ENCODE measurements at regions not wholly inside any gene's neighbourhood (a gene's known extent, or its start where the extent isn't known, plus 50 kb on each side); places are given as distances from the start of the nearest gene placed in this dataset.
"Not testable (repeated sequence)": the region's sequence is repeated elsewhere in the genome, so short reads cannot be mapped to it uniquely, and the experiment has no call there.

- Histone ChIP-seq H3K9ac (ENCODE audit: low read depth, low read length) (no peak overlapping the region), H3K36me3 (ENCODE audit: insufficient read depth, low read length) (no peaks in the 10 kb centered on the region), H3K4me1 (ENCODE audit: insufficient read depth, low read length) (peaks cover 9% of the 10 kb centered on the region), H3K9me3 (ENCODE audit: control insufficient read depth, insufficient read depth, low read length) (no peaks in the 10 kb centered on the region)
Observed at GRCh38 chr11:135031205-135031989, 619.4 kb upstream of the B3GAT1 start.

- H3K9ac ChIP-seq (ENCODE audit: low read depth, low read length), result no peak overlapping the region
- no peaks in the 10 kb centered on the region for H3K9me3 ChIP-seq (ENCODE audit: control insufficient read depth, insufficient read depth, low read length)
- peaks cover 8% of the 10 kb centered on the region; the same call in 1 of the 2 replicates for H3K4me1 ChIP-seq (ENCODE audit: insufficient read depth, low read length)
- H3K36me3 ChIP-seq (ENCODE audit: insufficient read depth, low read length), result no peaks in the 10 kb centered on the region
Observed at GRCh38 chr11:135027461-135027860, 615.4 kb upstream of the B3GAT1 start.

- Histone ChIP-seq H3K36me3 (ENCODE audit: insufficient read depth, low read length) (no peaks in the 10 kb centered on the region), H3K4me1 (ENCODE audit: insufficient read depth, low read length) (0 out of 2 replicates have a peak, but pooled peaks cover 3% of the 10 kb centered on the region), H3K9ac (ENCODE audit: low read depth, low read length) (no peak overlapping the region), H3K9me3 (ENCODE audit: control insufficient read depth, insufficient read depth, low read length) (peaks cover 2% of the 10 kb centered on the region; the same call in 1 of the 2 replicates)
Observed at GRCh38 chr11:135023499-135023898, 611.5 kb upstream of the B3GAT1 start.

- peaks cover 4% of the 10 kb centered on the region; the same call in 1 of the 2 replicates for H3K9me3 ChIP-seq (ENCODE audit: control insufficient read depth, insufficient read depth, low read length)
- 0 out of 2 replicates have a peak, but pooled peaks cover 3% of the 10 kb centered on the region for H3K4me1 ChIP-seq (ENCODE audit: insufficient read depth, low read length)
- no peaks in the 10 kb centered on the region for H3K36me3 ChIP-seq (ENCODE audit: insufficient read depth, low read length)
- H3K9ac ChIP-seq (ENCODE audit: low read depth, low read length), result no peak overlapping the region
Observed at GRCh38 chr11:135022454-135022853, 610.4 kb upstream of the B3GAT1 start.

GRCh38 chr11:135019899-135020298, 607.9 kb upstream of the B3GAT1 start:
- H3K36me3 ChIP-seq (ENCODE audit: insufficient read depth, low read length), result no peaks in the 10 kb centered on the region
- H3K4me1 ChIP-seq (ENCODE audit: insufficient read depth, low read length), result 0 out of 2 replicates have a peak, but pooled peaks cover 3% of the 10 kb centered on the region
- no peak overlapping the region for H3K9ac ChIP-seq (ENCODE audit: low read depth, low read length)
- H3K9me3 ChIP-seq (ENCODE audit: control insufficient read depth, insufficient read depth, low read length), result peaks cover 4% of the 10 kb centered on the region; the same call in 1 of the 2 replicates

- 0 out of 2 replicates have a peak, but pooled peaks cover 3% of the 10 kb centered on the region for H3K4me1 ChIP-seq (ENCODE audit: insufficient read depth, low read length)
- no peak overlapping the region for H3K9ac ChIP-seq (ENCODE audit: low read depth, low read length)
- no peaks in the 10 kb centered on the region for H3K36me3 ChIP-seq (ENCODE audit: insufficient read depth, low read length)
- H3K9me3 ChIP-seq (ENCODE audit: control insufficient read depth, insufficient read depth, low read length), result peaks cover 4% of the 10 kb centered on the region; the same call in 1 of the 2 replicates
Observed at GRCh38 chr11:135019343-135019871, 607.4 kb upstream of the B3GAT1 start.

GRCh38 chr11:135017296-135017695, 605.3 kb upstream of the B3GAT1 start:
- no peaks in the 10 kb centered on the region for H3K36me3 ChIP-seq (ENCODE audit: insufficient read depth, low read length)
- H3K9ac ChIP-seq (ENCODE audit: low read depth, low read length), result no peak overlapping the region
- no peaks in the 10 kb centered on the region for H3K4me1 ChIP-seq (ENCODE audit: insufficient read depth, low read length)
- peaks cover 4% of the 10 kb centered on the region; the same call in 1 of the 2 replicates for H3K9me3 ChIP-seq (ENCODE audit: control insufficient read depth, insufficient read depth, low read length)

GRCh38 chr11:135015966-135016365, 603.9 kb upstream of the B3GAT1 start:
- no peaks in the 10 kb centered on the region for H3K4me1 ChIP-seq (ENCODE audit: insufficient read depth, low read length)
- peaks cover 4% of the 10 kb centered on the region; the same call in 1 of the 2 replicates for H3K9me3 ChIP-seq (ENCODE audit: control insufficient read depth, insufficient read depth, low read length)
- H3K36me3 ChIP-seq (ENCODE audit: insufficient read depth, low read length), result no peaks in the 10 kb centered on the region
- no peak overlapping the region for H3K9ac ChIP-seq (ENCODE audit: low read depth, low read length)

- H3K9ac ChIP-seq (ENCODE audit: low read depth, low read length), result not testable (repeated sequence)
- H3K4me1 ChIP-seq (ENCODE audit: insufficient read depth, low read length), result peaks cover 11% of the 10 kb centered on the region
Observed at GRCh38 chr11:135011313-135011712, 599.3 kb upstream of the B3GAT1 start.

GRCh38 chr11:135009125-135009524, 597.1 kb upstream of the B3GAT1 start:
- no peaks in the 10 kb centered on the region for H3K9me3 ChIP-seq (ENCODE audit: control insufficient read depth, insufficient read depth, low read length)
- no peak overlapping the region for H3K9ac ChIP-seq (ENCODE audit: low read depth, low read length)
- H3K4me1 ChIP-seq (ENCODE audit: insufficient read depth, low read length), result peaks cover 11% of the 10 kb centered on the region
- H3K36me3 ChIP-seq (ENCODE audit: insufficient read depth, low read length), result no peaks in the 10 kb centered on the region

More at GRCh38 chr11:135011313-135011712, 599.3 kb upstream of the B3GAT1 start:
- not testable (repeated sequence) for H3K9me3 ChIP-seq (ENCODE audit: control insufficient read depth, insufficient read depth, low read length); H3K36me3 ChIP-seq (ENCODE audit: insufficient read depth, low read length)

- no peaks in the 10 kb centered on the region for H3K9me3 ChIP-seq (ENCODE audit: control insufficient read depth, insufficient read depth, low read length)
- H3K9ac ChIP-seq (ENCODE audit: low read depth, low read length), result no peak overlapping the region
- H3K36me3 ChIP-seq (ENCODE audit: insufficient read depth, low read length), result no peaks in the 10 kb centered on the region
- H3K4me1 ChIP-seq (ENCODE audit: insufficient read depth, low read length), result peaks cover 11% of the 10 kb centered on the region
Observed at GRCh38 chr11:135008412-135008811, 596.4 kb upstream of the B3GAT1 start.

GRCh38 chr11:135008001-135008405, 596.0 kb upstream of the B3GAT1 start:
- H3K36me3 ChIP-seq (ENCODE audit: insufficient read depth, low read length), result no peaks in the 10 kb centered on the region
- H3K9me3 ChIP-seq (ENCODE audit: control insufficient read depth, insufficient read depth, low read length), result no peaks in the 10 kb centered on the region
- H3K4me1 ChIP-seq (ENCODE audit: insufficient read depth, low read length), result peaks cover 11% of the 10 kb centered on the region
- no peak overlapping the region for H3K9ac ChIP-seq (ENCODE audit: low read depth, low read length)

GRCh38 chr11:135006800-135007199, 594.8 kb upstream of the B3GAT1 start:
- Histone ChIP-seq H3K36me3 (ENCODE audit: insufficient read depth, low read length) (no peaks in the 10 kb centered on the region), H3K9me3 (ENCODE audit: control insufficient read depth, insufficient read depth, low read length) (no peaks in the 10 kb centered on the region), H3K9ac (ENCODE audit: low read depth, low read length) (no peak overlapping the region), H3K4me1 (ENCODE audit: insufficient read depth, low read length) (peaks cover 11% of the 10 kb centered on the region)

- no peaks in the 10 kb centered on the region; the same call in 1 of the 2 replicates for H3K9me3 ChIP-seq (ENCODE audit: control insufficient read depth, insufficient read depth, low read length)
Observed at GRCh38 chr11:135004495-135004894, 592.5 kb upstream of the B3GAT1 start.

GRCh38 chr11:135002236-135002635, 590.2 kb upstream of the B3GAT1 start:
- no peaks in the 10 kb centered on the region; the same call in 1 of the 2 replicates for H3K9me3 ChIP-seq (ENCODE audit: control insufficient read depth, insufficient read depth, low read length)
- no peaks in the 10 kb centered on the region for H3K36me3 ChIP-seq (ENCODE audit: insufficient read depth, low read length)
- H3K4me1 ChIP-seq (ENCODE audit: insufficient read depth, low read length), result peaks cover 5% of the 10 kb centered on the region; the same call in 1 of the 2 replicates
- H3K9ac ChIP-seq (ENCODE audit: low read depth, low read length), result no peak overlapping the region

More at GRCh38 chr11:135004495-135004894, 592.5 kb upstream of the B3GAT1 start:
- Histone ChIP-seq H3K4me1 (ENCODE audit: insufficient read depth, low read length) (peaks cover 11% of the 10 kb centered on the region), H3K36me3 (ENCODE audit: insufficient read depth, low read length) (no peaks in the 10 kb centered on the region), H3K9ac (ENCODE audit: low read depth, low read length) (no peak overlapping the region)

All from ES-I3 (cell line).